Ectodermal cell (in vitro differentiated cells): ENCODE measurements at regions not wholly inside any gene's neighbourhood (a gene's known extent, or its start where the extent isn't known, plus 50 kb on each side); places are given as distances from the start of the nearest gene placed in this dataset.

ENCODE experiments used
- H3K27ac ChIP-seq: 2 replicates; pipeline ENCODE4 v1.7.0; 2013; ENCODE audit warnings: mild to moderate bottlenecking, low read depth, low read length; ENCODE audit not compliant: insufficient read depth, poor library complexity, severe bottlenecking
- H3K27me3 ChIP-seq: 2 replicates; pipeline ENCODE4 v1.7.0; 2013; ENCODE audit warnings: mild to moderate bottlenecking, low read length; ENCODE audit not compliant: insufficient read depth, control insufficient read depth, poor library complexity, severe bottlenecking
- H3K36me3 ChIP-seq: one replicate; pipeline ENCODE4 v1.7.0; 2013; ENCODE audit warnings: low read length; ENCODE audit not compliant: control insufficient read depth, insufficient read depth
- H3K4me1 ChIP-seq: one replicate; pipeline ENCODE4 v1.7.0; 2013; ENCODE audit warnings: low read length; ENCODE audit not compliant: control insufficient read depth, insufficient read depth
- H3K4me3 ChIP-seq: 2 replicates; pipeline ENCODE4 v1.7.0; 2013; ENCODE audit warnings: low read depth, low read length, control low read depth; ENCODE audit not compliant: insufficient read depth
- H3K9me3 ChIP-seq: 2 replicates; pipeline ENCODE4 v1.7.0; 2013; ENCODE audit warnings: mild to moderate bottlenecking, low read length, moderate library complexity; ENCODE audit not compliant: control insufficient read depth
- WGBS, 2 experiments: methylation state at CpG; one replicate each; pipeline ENCODE4 v1.1.7; 2013; ENCODE audit warnings: missing lambda C conversion rate in 2 of 2; 5-methylcytosine and 5-hydroxymethylcytosine counted together

DNA sequence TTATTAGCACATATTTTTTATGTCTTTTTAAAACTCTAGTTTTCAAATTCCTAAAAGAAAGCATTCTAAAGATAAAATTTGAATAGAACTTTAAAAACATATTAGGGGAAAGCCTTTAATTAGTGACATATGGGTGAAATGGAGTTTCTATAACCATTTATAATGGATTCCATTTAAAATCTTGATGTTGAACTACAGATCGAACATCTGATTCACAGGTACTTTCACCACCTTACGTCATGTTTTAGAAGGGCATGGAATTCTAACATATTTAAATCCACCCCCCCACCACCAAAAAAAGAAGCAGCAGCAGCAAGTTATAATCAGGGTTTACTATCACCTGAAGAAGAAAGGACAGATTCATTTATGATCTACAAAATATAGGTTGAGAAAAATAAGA, 298.4 kb downstream of the SMOC2 start:
- H3K9me3 ChIP-seq: no peaks in the 10 kb centered on the region
- WGBS, 2 experiments: no CpG with 5 or more reads among the region's 2 CpGs
- peaks cover 7% of the 10 kb centered on the region for H3K4me1 ChIP-seq
- H3K36me3 ChIP-seq: no peaks in the 10 kb centered on the region
- no peaks in the 10 kb centered on the region for H3K27me3 ChIP-seq
- no peak overlapping the region for H3K4me3 ChIP-seq
- no peak overlapping the region for H3K27ac ChIP-seq

DNA sequence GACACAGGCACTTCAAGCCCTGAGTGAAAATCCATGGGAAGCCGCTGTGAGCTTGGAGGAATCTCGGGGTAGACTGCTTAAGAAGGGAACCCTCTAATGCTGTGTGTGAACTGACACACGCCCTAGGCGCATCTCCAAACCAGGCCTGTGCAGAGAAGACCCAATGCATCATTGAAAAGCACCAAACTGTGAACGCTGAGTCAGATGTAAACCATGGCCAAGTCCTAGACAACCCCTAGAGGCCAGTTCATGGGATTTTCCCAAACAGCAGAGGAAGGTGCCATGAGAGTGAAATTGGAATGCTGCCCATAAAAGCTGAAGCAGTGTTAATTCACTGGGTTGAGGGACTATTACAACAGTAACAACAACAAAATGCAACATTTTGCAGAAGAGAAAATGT, 296.5 kb downstream of the SMOC2 start:
- Histone ChIP-seq H3K9me3 (no peaks in the 10 kb centered on the region), H3K4me1 (peaks cover 6% of the 10 kb centered on the region), H3K36me3 (no peaks in the 10 kb centered on the region), H3K27ac (no peak overlapping the region), H3K27me3 (no peaks in the 10 kb centered on the region), H3K4me3 (no peak overlapping the region)
- 92 to 95% methylated on average over 5 of the region's 5 CpGs for WGBS, 2 experiments

DNA sequence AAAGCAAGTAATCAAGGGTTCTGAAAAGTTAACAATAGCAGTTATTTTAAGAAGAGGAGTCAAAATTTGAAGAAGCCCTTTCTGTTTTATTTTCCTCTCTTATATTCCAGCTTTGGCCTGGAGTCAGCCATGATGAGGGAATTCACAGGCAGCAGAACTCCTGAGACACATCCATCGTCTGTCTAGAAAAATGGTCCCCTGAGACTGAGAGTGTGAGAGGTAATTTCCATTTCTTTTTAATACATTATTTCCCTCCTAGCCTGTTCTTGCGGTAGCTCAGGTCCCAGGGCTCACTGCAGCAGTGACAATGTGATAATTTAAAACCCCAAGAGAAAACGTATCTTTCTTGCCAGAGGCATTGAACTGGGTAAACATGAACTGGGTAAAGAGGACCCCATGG, 296.0 kb downstream of the SMOC2 start:
- Histone ChIP-seq H3K27ac (no peak overlapping the region), H3K4me1 (peaks cover 2% of the 10 kb centered on the region), H3K36me3 (no peaks in the 10 kb centered on the region), H3K4me3 (no peak overlapping the region), H3K27me3 (no peaks in the 10 kb centered on the region), H3K9me3 (no peaks in the 10 kb centered on the region)
- 92 to 97% methylated on average over 2 to 3 of the region's 3 CpGs for WGBS, 2 experiments

DNA sequence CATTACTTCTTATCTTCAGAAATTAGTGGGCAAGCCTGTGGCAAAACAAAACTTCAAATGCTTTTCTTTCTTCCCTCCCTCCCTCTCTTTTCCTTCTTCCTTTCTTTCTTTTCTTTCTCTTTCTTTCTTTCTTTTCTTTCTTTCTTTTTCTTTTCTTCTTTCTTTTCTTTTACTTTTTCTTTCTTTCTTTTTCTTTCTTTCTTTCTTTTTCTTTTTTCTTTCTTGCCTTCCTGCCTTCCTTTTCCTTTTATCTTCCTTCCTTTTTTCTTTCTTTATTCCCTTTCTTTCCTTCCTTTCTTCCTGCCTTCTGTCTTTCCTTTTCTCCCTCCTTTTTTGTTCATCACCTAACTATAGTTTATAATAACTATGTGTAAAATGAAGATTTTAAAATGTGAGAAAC, 295.1 kb downstream of the SMOC2 start:
- H3K4me3 ChIP-seq: no peak overlapping the region
- H3K36me3 ChIP-seq: no peaks in the 10 kb centered on the region
- H3K4me1 ChIP-seq: no peaks in the 10 kb centered on the region
- H3K27ac ChIP-seq: no peak overlapping the region
- no peaks in the 10 kb centered on the region for H3K27me3 ChIP-seq
- no peaks in the 10 kb centered on the region for H3K9me3 ChIP-seq

DNA sequence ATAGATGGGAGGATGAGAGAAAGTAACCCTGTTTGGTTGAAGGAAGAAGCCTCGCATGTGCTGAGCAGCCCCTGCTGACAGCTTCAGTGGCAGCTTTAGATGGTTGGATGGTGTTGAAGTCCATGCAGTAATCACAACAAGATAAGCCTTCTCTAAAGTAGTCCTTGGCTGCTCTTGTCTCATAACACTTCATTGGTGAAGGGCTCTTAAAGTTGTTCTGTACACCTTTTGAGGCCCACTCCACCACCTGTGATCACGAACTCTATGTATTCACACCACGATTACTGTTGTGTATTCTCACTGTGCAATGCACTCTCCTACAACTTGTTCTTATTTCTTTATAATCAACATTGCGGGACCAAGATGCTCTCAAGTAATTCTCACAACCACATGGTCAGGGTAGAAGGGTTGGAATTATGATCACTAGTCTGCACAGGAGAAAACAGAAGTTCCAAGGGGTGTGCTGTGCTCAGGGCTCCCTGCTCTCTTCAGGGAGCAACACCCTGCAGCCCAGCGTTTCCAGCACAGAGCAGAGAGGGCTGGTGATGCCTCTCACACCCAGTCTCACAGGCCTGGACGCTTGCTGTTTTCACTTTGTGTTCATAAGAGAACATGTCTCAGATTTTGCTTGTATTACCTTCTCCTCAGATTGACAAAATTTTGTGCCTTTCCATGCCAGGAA, 294.4 kb downstream of the SMOC2 start:
- WGBS, 2 experiments: 86 to 88% methylated on average over 6 of the region's 6 CpGs
- Histone ChIP-seq H3K4me1 (no peaks in the 10 kb centered on the region), H3K36me3 (no peaks in the 10 kb centered on the region), H3K27me3 (no peaks in the 10 kb centered on the region), H3K27ac (no peak overlapping the region), H3K9me3 (no peaks in the 10 kb centered on the region), H3K4me3 (no peak overlapping the region)

DNA sequence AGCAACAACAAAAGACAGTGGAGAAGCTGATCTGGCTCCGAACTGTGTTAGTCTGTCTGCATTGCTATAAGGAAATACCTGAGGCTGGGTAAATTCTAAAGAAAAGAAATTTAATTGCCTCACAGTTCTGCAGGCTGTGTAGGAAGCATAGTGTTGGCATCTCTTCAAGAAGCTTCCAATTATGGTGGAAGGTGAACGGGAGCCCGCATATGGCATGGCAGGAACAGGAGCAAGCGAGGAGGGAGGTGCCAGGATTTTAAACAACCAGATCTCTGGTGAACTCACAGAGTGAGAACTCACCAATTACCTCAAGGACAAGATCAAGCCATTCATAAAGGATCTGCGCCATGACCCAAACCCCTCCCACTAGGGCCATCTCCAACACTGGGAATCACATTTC, 293.5 kb downstream of the SMOC2 start:
- no peaks in the 10 kb centered on the region for H3K4me1 ChIP-seq
- 94 to 95% methylated on average over 5 of the region's 5 CpGs for WGBS, 2 experiments
- no peaks in the 10 kb centered on the region for H3K9me3 ChIP-seq
- no peaks in the 10 kb centered on the region for H3K27me3 ChIP-seq
- no peak overlapping the region for H3K27ac ChIP-seq
- H3K4me3 ChIP-seq: no peak overlapping the region
- H3K36me3 ChIP-seq: no peaks in the 10 kb centered on the region

DNA sequence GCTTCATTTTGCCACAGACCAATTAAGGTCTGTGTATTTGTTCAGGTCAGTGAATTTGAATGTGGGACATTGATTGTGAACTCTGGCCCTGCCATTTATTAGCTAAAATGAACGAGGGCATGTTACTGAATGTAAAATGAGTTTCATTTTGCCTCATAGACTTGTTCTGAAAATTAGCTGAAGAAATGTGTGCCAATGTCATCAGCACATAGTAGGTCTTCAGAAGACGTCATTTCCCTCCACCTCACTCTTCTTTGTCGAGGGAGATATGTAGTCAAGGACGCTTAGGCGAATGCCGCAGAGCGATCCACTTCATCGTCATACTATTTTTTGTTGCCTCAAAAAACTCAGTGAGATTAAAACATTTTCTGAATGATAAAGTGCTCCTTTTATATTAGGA, 291.7 kb downstream of the SMOC2 start:
- no peaks in the 10 kb centered on the region for H3K9me3 ChIP-seq
- 85% methylated on average over 8 of the region's 8 CpGs for WGBS, 2 experiments

DNA sequence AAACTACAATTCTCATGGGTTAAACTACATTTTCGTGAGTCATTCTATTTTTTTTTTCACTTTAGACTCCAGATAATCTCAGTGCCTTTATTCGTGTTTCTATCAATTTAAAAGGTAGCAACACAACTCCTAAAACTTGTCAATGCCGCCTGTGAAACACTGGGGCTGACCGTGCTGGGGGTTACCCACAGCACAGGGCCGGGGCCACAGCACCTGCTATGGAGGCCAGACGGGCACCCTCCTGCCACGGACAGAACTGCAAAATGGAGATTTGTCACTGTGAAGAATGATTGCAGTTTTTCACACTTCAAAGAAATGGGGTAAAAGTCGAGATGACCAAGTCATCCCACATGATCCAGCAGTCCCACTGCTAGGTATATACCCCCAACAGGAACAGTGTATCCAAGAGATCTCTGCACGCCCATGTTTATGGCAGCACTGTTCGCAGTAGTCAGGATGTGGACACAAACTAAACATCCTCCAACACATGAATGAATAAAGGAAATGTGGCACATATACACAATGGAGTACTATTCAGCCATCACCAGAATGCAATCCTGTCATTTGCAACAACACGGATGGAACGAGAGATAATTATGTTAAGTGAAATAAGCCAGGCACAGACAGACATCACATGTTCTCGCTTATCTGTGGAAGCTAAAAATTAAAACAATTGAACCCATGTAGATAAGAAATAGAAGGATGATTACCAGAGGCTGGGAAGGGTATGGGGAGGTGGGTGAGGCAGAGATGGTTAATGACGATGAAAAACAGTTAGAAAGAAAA, 290.1 kb downstream of the SMOC2 start:
- Histone ChIP-seq H3K4me3 (no peak overlapping the region), H3K4me1 (no peaks in the 10 kb centered on the region), H3K36me3 (no peaks in the 10 kb centered on the region), H3K27ac (no peak overlapping the region), H3K27me3 (no peaks in the 10 kb centered on the region), H3K9me3 (no peaks in the 10 kb centered on the region)
- WGBS, 2 experiments: 93 to 98% methylated on average over 14 of the region's 14 CpGs

More for the DNA sequence above, 291.7 kb downstream of the SMOC2 start:
- no peak overlapping the region for H3K4me3 ChIP-seq
- H3K36me3 ChIP-seq: no peaks in the 10 kb centered on the region
- no peaks in the 10 kb centered on the region for H3K27me3 ChIP-seq
- H3K4me1 ChIP-seq: no peaks in the 10 kb centered on the region
- H3K27ac ChIP-seq: no peak overlapping the region

DNA sequence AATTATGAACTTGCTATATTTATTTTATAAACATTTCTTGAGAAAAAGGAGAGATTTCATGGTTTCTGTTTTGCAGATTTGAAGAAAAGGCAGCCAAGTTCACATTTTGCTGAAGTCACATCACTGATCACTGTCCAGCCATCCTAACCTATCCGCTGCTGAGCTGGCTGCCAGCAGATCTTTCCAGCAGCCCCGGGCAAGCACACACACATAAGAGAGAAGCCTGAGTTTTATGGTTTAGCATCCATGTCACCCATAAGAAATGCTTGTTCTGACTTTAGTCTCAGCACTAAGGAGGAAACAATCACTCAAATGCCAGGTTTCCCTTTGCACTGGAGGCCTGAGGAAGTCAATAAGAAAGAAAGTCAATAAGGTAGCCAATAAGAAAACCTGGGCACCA, 287.1 kb downstream of the SMOC2 start:
- H3K36me3 ChIP-seq: no peaks in the 10 kb centered on the region
- peaks cover 8% of the 10 kb centered on the region for H3K9me3 ChIP-seq
- H3K27ac ChIP-seq: no peak overlapping the region
- no peaks in the 10 kb centered on the region for H3K4me1 ChIP-seq
- no peaks in the 10 kb centered on the region for H3K27me3 ChIP-seq
- WGBS, 2 experiments: 93 to 95% methylated on average over 2 of the region's 2 CpGs
- H3K4me3 ChIP-seq: no peak overlapping the region

DNA sequence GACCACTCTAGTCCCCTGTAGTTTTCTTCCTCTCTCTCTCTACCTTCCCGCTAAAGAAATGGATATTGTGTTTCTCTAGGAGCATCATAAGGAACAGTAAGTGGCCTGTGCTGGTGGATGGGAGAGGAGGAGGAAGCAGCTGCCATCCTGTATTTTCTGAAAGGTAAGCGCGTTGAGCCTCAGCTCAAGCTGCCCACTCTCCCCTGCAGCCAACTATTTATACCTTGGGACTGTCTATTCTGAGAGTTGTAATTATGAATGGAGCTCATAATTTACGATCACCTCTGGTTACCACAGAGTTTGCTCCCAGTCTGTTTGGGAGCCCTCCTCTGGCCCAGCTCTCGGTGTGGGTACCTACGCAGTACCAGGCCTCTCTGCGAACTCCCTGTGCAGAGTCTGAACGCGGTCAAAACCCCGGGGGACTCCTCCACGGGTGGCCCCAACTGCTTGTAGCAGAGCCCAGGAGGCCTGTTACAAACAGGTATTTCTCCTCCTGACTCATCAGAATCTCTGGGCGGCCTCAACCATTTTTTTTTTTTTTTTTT, 285.4 kb downstream of the SMOC2 start:
- Histone ChIP-seq H3K27me3 (no peaks in the 10 kb centered on the region), H3K36me3 (no peaks in the 10 kb centered on the region), H3K9me3 (peaks cover 11% of the 10 kb centered on the region), H3K27ac (no peak overlapping the region), H3K4me1 (no peaks in the 10 kb centered on the region), H3K4me3 (no peak overlapping the region)
- WGBS, 2 experiments: 94% methylated on average over 11 to 12 of the region's 12 CpGs
